Fibroblast of lung (primary cell): ENCODE measurements at regions not wholly inside any gene's neighbourhood (a gene's known extent, or its start where the extent isn't known, plus 50 kb on each side); places are given as distances from the start of the nearest gene placed in this dataset.

Experiments used
- DNase-seq, 2 donors: peaks; one replicate each; pipeline versions ENCODE4 v3.0.0 to v3.0.0-alpha.2; 2010; ENCODE audit warnings: low read depth in 2 of 2
- H2AFZ ChIP-seq: 2 replicates; pipeline ENCODE4 v1.5.1; 2012; ENCODE audit warnings: low read length, control low read depth, inconsistent platforms
- H3K27ac ChIP-seq: 2 replicates; pipeline ENCODE4 v1.5.1; 2011; ENCODE audit warnings: low read length, control low read depth; ENCODE audit not compliant: insufficient read depth
- H3K27me3 ChIP-seq: 2 replicates; pipeline ENCODE4 v1.5.1; 2011; ENCODE audit warnings: mild to moderate bottlenecking, low read length; ENCODE audit not compliant: control insufficient read depth, insufficient read depth
- H3K36me3 ChIP-seq: 2 replicates; pipeline ENCODE4 v1.5.1; 2011; ENCODE audit warnings: low read length; ENCODE audit not compliant: control insufficient read depth, insufficient read depth
- H3K4me1 ChIP-seq: 2 replicates; pipeline ENCODE4 v1.5.1; 2011; ENCODE audit warnings: low read length; ENCODE audit not compliant: control insufficient read depth, insufficient read depth; ENCODE audit errors: extremely low read depth
- H3K4me2 ChIP-seq: 2 replicates; pipeline ENCODE4 v1.5.1; 2011; ENCODE audit warnings: low read length, control low read depth; ENCODE audit not compliant: insufficient read depth; ENCODE audit errors: extremely low read depth
- H3K4me3 ChIP-seq, 4 experiments: fragments of 200-600 bp in 1 of 4; sonication (generic) in 1 of 4; replicated peaks in 1 of 4; 2 replicates each; pipeline ENCODE4 v1.5.1; 2011 to 2016; ENCODE audit warnings: low read length in 4 of 4, low read depth in 3 of 4, mild to moderate bottlenecking in 3 of 4, control low read depth in 2 of 4, inconsistent platforms in 1 of 4, mixed read lengths in 1 of 4; ENCODE audit not compliant: insufficient read depth in 1 of 4; ENCODE audit errors: control extremely low read depth in 1 of 4
- H3K79me2 ChIP-seq: 2 replicates; pipeline ENCODE4 v1.5.1; 2012; ENCODE audit warnings: mild to moderate bottlenecking, low read length, inconsistent platforms; ENCODE audit not compliant: control insufficient read depth, insufficient read depth
- H3K9ac ChIP-seq: 2 replicates; pipeline ENCODE4 v1.5.1; 2011; ENCODE audit warnings: mild to moderate bottlenecking, low read length, control low read depth; ENCODE audit not compliant: insufficient read depth
- H3K9me3 ChIP-seq: 2 replicates; pipeline ENCODE4 v1.5.1; 2012; ENCODE audit warnings: low read depth, low read length; ENCODE audit not compliant: control insufficient read depth, insufficient read depth
- H4K20me1 ChIP-seq: 2 replicates; pipeline ENCODE4 v1.5.1; 2011; ENCODE audit warnings: low read length; ENCODE audit not compliant: control insufficient read depth, insufficient read depth; ENCODE audit errors: extremely low read depth
- CTCF ChIP-seq, 2 donors: IDR thresholded peaks in 1 of 2; conservative IDR thresholded peaks in 1 of 2; 1 replicate in 1 of 2; 2 replicates in 1 of 2; pipeline ENCODE4 v1.5.1; 2011 to 2012; ENCODE audit warnings: low read length in 2 of 2, control low read depth in 1 of 2, inconsistent platforms in 1 of 2, low read depth in 1 of 2, mild to moderate bottlenecking in 1 of 2
- EZH2 ChIP-seq: IDR thresholded peaks from 2 replicates; pipeline ENCODE4 v1.5.1; 2012; ENCODE audit warnings: low read length, control low read depth, mild to moderate bottlenecking; ENCODE audit errors: missing control alignments

- H3K4me3 ChIP-seq, result no peak overlapping the region
- H3K27ac ChIP-seq, result no peak overlapping the region
- H2AFZ ChIP-seq, result no peak overlapping the region
- H3K4me1 ChIP-seq, result no peaks in the 10 kb centered on the region
- H3K27me3 ChIP-seq, result no peaks in the 10 kb centered on the region
- no peaks in the 10 kb centered on the region for H3K36me3 ChIP-seq
- no peak overlapping the region for H3K4me2 ChIP-seq
- TF ChIP-seq CTCF (conservative IDR thresholded peaks at IDR 0.05 in 1 of 2, IDR thresholded peaks at IDR 0.05 in 1 of 2; ENCODE audit: low read depth in 1 of 2, low read length in 2 of 2), result no peak
- TF ChIP-seq EZH2, result no peak
- no peak overlapping the region for H3K9ac ChIP-seq
- DNase-seq, result no peak
- H3K79me2 ChIP-seq, result no peaks in the 10 kb centered on the region
- H4K20me1 ChIP-seq, result no peaks in the 10 kb centered on the region
- no peaks in the 10 kb centered on the region for H3K9me3 ChIP-seq
Measured at GRCh38 chr6:84353459-84354423, 126.3 kb upstream of the CEP162 start.

- Histone ChIP-seq H3K4me2 (no peak overlapping the region), H2AFZ (no peak overlapping the region), H3K79me2 (no peaks in the 10 kb centered on the region), H3K36me3 (no peaks in the 10 kb centered on the region), H3K4me1 (no peaks in the 10 kb centered on the region), H3K4me3 (no peak overlapping the region), H3K9me3 (no peaks in the 10 kb centered on the region), H3K27ac (no peak overlapping the region), H3K9ac (no peak overlapping the region), H4K20me1 (no peaks in the 10 kb centered on the region), H3K27me3 (no peaks in the 10 kb centered on the region)
- no peak for DNase-seq
- TF ChIP-seq CTCF (conservative IDR thresholded peaks at IDR 0.05 in 1 of 2, IDR thresholded peaks at IDR 0.05 in 1 of 2; ENCODE audit: low read depth in 1 of 2, low read length in 2 of 2) (no peak), EZH2 (no peak)
Measured at GRCh38 chr6:84350397-84350796, 123.0 kb upstream of the CEP162 start.

GRCh38 chr6:84349542-84349941 is 122.1 kb upstream of the CEP162 start:
- H3K36me3 ChIP-seq, result no peaks in the 10 kb centered on the region
- no peak overlapping the region for H2AFZ ChIP-seq
- no peaks in the 10 kb centered on the region for H3K4me1 ChIP-seq
- H3K27me3 ChIP-seq, result no peaks in the 10 kb centered on the region
- no peak overlapping the region for H3K9ac ChIP-seq
- TF ChIP-seq CTCF (conservative IDR thresholded peaks at IDR 0.05 in 1 of 2, IDR thresholded peaks at IDR 0.05 in 1 of 2; ENCODE audit: low read depth in 1 of 2, low read length in 2 of 2), result no peak
- TF ChIP-seq EZH2, result no peak
- H3K79me2 ChIP-seq, result no peaks in the 10 kb centered on the region
- H3K4me2 ChIP-seq, result no peak overlapping the region
- H3K9me3 ChIP-seq, result no peaks in the 10 kb centered on the region
- DNase-seq, result no peak
- no peaks in the 10 kb centered on the region for H4K20me1 ChIP-seq
- H3K4me3 ChIP-seq, result no peak overlapping the region
- no peak overlapping the region for H3K27ac ChIP-seq
